Astrocyte of the hippocampus (primary cell): ENCODE measurements at regions not wholly inside any gene's neighbourhood (a gene's known extent, or its start where the extent isn't known, plus 50 kb on each side); places are given as distances from the start of the nearest gene placed in this dataset.

Experiments
- DNase-seq: peaks from one replicate; pipeline ENCODE4 v3.0.0; 2011; ENCODE audit warnings: low read depth, low spot score

DNA sequence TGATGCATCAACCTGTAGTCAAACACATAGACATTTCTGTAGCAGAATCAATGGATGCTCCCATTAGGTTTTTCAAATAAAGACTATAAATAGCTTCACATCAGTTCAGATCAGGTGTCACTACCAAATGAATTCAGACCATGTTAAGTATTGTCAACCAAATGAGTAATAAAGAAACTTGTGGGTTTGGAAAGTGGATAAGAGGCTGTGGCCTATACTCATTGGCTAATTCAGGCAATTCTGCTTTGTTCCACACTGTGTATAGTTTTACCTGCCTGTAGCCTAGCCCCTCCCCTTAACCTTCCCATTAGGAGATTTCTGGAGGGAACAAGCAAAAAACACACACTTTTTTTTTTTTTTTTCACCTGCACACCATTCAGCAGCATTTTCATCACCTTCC lies 321.2 kb downstream of the HLX start:
- no peak for DNase-seq

DNA sequence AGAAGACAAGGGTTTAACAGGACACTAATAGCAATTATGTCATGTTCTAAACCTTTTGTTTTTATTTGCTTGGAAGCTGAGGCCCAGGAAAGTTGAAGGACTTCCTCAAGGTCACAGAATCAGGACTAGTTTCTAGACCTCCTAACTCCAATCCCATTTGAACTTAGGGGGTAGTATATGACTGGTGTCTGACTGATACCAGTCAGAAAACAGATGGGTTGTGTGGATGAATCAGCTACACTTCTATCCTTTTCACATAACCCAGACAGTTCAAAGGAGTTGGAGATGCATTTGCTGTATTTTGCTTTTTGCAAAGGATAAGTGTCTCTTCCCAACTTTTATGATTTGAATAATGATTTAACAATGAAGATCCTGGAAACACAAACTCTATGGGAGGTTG lies 322.5 kb downstream of the HLX start:
- no peak for DNase-seq

DNA sequence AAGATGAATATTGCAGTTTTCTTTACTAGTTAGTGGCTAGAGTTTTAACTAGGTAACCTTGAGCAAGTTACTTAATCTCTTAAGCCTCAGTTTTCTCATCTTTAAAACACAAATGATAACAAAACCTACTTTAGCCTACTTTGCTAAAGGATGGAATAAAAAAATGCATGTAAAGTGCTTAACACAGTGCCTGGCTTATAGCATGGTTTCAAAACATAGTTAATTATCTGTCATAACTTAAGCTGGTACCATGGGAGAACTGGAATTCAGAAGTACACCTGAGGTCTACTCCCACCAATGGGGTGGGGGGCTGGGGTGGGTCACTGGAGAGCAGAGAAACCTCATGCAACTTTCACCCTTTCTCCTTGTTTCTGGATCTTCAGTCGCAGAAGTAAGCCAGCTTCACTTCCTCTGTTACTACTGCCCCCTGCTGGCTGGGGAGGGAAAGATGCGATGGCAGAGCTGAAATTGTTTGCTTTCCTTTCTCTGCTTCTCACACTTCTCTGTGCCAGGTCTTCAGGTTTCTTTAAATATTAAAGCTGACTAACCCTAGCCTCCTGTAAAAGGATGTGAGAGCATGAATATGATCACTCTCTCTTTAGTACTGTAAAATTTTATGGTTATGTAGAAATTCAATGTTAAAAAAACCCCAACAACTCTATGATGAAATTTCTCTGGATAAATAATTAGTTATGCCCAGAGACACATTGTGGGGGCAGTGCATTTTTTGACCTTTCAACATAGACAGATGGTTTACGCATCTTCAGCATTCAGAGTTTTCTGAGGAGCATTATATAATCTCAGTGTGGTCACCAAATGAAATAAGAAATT lies 324.2 kb downstream of the HLX start:
- DNase-seq: peak; percentile 82

DNA sequence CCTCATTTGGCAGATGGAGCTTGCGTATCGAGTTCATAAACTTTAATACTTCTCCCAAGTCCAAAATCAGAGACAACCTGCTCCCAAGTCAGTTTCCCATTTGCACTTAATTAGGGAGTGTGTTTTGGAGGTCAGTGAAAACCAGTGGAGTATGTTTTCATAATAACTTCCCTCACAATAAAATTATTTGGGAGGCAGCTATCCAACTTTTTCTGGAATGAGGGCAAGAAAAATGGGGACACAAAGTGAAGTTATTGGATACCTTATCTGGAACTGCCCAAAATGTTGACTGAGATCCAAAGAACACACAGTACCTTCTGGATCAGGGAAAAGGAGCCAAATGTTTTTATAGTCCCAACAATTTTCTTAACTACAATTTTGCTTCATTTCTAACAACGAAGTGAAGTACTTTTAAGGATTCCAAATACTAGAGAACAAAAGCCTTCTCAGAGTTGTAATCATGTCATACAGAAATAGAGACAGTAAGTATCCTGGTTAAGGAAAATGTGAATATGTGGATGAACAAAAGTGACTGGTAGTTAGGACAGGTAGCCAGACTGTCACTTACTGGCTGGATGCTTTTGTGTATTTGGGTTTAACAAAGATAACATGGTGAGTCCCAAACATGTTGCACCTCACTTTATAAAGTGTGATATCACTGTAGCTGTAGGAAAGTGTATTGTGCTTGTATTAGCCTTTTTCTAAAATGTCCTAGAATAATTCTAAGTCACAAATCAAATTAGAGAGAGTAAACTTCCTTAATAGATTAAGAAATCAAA lies 325.0 kb downstream of the HLX start:
- DNase-seq: no peak

DNA sequence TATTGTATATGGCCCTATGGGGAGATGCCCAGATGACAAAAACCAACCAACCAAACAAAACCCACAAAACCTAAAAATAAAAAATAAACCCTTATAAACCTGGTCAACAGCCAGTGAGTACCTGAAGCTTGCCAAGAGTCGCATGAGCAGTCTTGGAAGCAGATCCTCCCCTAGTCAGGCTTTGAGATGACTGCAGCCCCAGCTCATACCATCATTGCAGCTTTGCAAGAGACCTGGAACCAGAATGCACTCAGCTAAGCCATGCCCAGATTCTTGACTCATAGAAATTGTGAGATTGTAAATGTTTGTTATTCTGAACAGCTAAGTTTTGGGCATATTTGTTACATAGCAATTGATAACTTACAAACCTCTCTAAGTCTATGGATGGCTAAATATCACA lies 326.8 kb downstream of the HLX start:
- DNase-seq: no peak

DNA sequence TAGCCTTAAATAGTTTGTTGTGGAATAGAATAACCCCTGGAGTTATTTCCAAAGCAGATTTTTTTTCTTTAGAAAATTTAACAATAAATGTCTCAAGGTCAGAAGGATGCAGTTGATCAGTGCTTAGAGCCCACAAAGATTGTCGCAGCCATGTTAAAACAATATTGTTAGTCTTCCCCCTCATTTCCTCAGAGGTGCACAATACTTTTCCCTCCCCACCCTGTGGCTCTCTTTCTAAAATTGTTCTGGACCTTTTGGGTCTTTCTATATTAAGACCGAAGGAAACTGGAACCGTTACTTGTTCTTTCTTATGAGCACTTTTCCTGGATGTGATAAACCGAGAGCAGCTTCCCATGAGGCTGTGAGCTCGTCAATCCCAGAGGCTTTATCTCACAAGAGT lies 333.7 kb downstream of the HLX start:
- DNase-seq: no peak

DNA sequence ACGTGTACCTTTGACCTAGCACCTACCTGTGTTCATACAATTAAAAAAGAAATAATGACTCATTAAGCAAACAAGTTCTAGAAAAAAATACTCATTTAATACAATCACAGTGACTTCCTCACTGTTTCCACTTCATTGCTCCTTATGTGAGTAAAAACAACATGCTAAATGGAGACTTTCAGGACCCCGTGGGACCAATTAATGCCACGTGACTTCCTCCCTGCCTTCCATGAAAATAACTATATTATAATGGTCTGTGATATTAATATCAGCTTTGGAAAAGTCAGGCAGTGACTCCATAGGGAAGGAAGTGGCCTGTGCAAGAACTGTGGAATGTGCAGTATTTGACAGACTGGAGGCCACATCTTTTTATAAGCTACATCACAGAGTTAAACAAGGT lies 337.8 kb downstream of the HLX start:
- DNase-seq: peak; percentile 14

DNA sequence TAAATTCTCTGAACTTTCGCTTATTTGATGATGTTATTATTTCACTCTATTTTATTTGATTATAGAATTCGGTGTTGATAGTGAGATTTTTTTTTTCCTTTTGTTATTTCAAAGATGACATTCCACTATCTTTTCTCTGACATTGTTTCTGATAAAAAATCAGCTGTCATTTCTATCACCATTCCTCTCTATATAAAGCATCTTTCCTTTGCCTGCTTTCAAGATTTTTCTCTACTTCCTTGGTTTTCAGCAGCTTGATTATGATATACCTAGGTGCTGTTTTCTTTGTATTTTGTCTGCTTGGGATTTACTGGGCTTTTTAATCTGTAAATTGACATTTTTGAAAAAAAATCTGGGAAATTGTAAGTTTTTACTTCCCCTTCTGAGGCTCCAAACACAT lies 344.0 kb downstream of the HLX start:
- no peak for DNase-seq

DNA sequence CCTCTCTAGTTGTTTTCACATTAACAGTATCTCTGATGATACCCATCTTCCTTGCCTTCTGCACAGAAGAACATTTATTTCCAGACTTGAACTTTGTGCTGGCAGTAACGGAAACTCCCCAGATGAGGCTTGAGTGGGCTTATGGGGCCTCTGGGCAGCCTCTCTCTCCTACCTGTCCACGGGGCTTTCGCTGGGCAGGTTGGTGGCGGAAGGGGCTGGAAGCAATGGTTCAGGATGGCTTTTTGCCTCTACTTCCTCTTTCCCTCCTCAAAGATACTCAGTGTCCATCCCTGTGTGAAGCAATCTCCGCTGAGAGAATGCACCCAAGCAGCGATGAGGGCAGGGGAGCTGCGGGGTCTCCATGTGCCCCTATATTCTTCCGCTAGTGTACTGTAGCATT lies 348.2 kb downstream of the HLX start:
- no peak for DNase-seq

DNA sequence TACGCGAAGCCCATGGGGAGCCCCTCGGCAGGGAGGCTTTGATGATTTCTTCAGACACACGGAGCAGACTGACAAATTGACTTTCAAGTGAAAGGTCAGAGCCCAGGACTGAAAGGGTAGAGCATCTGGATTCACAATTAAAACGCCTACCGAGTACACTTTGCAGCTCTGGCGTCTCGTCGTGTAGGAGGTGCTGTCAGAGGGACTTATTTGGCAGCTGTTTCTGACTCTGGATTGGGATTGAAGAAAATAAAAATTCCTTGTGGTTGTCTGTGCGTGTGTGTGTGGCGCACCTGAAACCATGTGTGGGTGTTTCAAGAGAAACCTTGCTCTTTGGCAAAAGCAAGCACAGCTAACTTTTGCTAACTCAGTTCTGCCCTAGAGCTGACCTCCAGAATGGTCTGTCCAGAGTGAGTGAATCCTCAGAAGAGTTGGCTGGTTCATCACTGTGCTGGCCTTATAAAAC lies 348.7 kb downstream of the HLX start:
- no peak for DNase-seq

DNA sequence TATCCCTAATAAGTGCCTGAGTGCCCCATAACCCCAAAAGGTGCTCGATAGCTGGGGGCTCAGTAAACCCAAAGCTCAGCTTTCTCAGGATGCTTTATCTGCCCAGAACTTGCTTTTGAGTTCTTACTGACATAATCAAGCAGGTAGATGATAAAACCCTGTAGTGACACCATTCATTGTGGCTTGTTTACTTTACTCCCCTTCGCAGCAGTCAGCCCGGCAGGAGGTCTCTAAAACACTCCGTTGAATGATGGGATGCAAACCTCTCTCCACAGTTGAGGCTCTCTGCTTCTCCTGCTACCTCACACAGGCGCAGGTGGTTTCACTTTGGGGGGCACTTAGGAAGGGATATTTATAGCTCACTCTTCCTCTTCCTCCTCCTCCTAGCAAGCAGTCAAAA lies 349.4 kb downstream of the HLX start:
- DNase-seq: no peak

DNA sequence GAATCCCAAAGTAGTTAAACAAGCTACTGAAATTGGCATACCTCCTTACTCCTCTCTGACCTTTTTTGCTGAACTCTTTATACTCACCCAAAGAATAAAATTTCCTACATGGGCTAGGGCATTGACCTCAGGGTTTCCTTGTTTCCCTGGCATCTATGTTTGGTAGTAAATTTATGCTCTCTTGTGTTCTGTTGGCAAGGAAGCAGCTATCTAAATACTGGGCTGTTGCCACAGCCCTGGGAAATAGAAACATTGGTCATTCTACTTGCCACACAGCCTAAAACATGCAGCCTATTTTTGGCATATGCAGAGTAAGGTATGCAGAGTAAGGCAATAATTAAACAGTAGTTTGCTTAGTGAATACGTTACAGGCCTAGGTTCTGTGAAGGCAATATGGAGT lies 351.4 kb downstream of the HLX start:
- peak; percentile 28 for DNase-seq

DNA sequence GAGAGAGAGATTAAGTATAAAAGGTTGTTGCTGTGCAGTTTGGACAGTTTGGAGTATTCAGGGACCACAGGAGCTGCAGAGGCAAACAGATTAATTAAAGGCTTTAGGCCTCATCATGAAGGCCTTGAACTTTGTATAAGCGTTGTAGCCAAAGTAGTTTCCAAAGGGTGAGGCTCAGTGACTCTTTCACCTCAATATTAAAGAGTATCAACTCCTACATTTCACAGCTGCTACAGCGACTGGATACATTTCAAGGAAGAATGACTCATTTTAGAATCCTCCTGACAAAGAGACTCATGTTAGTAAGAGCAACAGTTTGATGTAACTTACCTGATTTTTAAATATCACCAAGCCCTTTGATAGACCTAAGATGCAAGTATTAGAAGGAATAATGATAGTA lies 355.5 kb downstream of the HLX start:
- DNase-seq: no peak

DNA sequence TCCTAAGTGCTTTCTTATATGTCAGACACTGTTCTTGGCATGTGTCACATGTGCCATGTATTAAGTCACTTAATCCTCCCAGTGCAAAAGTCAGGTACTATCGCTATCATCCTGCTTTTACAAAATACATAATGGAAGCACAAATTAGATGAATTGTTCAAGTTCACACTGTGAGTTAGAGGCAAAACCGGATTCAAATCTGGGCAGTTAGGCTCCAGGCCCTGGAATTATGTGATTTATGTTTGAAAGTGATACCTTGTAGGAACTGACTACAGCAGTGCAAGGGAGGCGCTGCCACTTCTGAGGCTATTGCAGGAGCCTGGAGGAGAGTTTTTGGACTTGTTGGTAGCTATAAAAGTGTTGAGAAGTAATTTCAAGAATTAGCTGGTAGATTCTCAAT lies 358.3 kb downstream of the HLX start:
- no peak for DNase-seq

DNA sequence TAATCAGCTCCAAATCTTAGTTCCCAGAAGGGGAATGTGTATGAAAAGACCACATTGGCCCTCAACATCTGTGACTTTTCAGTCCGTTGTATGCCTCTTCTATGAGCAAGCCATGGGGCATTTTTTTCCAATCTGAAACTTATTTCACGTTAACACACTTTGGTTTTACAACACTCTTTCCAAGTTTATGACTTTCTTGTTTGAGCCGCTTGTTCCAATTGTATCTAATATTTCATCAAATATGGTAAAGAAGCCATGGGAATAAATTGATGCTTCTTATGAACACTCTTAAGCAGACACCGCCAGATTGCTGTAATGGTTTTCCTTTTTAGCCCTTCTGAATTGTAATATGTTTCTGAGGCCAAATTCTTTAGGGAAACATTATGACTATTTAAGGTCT lies 359.9 kb downstream of the HLX start:
- DNase-seq: no peak

DNA sequence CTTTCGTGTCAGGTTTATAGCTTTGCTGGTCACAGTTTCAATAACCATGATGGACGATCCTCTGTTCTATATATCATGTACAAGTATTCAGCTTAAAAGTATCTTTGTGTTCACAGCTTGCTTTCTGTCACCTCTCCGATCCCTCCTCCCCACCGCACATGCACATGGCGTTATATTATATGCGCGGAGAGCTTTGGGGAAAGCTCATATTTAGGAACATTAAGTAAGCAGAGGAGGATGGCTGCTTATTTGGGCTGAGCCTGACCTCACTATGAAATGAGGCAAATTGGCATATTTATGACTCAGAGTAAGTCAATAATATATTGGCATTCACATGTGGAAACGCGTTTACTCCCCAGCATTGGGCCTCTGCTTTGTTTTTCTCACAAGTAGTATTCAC lies 360.5 kb downstream of the HLX start:
- no peak for DNase-seq

DNA sequence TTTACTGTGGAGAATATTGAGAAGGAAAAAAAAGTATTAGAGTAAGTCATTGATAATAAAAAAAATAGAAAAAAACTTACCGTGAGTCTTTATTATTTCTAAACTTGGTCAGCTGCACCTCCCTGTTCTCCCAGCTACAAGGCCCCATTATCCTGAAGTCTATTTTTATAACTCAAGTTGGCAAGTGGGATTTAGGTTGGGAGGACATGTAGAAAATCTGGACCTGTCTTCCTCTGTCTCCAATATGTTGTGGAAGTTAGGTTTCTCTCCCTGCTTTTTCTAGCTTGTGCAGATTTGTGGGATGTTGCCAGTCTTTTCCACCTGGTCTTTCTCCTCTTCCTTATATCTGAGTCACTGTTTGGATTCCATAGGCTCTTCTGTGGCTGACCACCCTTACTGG lies 361.4 kb downstream of the HLX start:
- no peak for DNase-seq

DNA sequence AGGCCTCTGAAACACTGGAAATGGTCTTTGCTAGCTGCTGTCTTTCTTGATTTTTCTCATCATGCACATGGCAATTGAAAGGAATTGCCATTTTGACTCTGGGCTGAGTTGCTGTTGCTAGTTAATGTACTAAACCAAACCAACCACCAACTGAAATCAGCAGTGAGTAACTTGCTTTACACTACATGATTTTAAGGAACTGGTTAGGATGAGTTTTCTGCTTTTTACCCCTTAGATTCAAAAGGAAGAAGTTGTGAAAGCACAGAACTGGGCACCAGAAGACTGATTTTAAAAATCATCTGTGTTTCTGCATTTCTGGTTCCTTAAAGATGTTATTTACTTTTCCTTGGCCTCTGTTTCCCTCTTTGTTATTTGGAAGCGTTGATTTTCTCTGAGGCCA lies 361.9 kb downstream of the HLX start:
- no peak for DNase-seq

DNA sequence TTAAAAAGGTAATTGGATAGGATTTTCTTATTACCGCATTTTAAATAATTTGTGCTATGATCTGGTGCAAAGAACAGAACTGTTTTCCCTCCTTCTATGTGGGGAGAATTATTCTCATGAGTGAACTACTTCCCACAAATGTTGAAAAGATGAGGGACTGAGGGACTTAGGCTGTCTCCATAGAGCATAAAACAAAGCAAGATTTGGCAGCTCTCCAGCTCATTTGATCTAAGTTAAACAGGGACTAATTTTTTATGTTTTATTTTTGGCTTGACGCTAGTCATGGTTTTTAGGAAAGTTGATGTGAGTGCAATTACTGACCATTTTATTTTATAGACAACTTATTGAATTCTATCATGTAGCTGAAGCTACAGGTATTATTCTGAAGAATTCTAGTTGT lies 362.3 kb downstream of the HLX start:
- no peak for DNase-seq

DNA sequence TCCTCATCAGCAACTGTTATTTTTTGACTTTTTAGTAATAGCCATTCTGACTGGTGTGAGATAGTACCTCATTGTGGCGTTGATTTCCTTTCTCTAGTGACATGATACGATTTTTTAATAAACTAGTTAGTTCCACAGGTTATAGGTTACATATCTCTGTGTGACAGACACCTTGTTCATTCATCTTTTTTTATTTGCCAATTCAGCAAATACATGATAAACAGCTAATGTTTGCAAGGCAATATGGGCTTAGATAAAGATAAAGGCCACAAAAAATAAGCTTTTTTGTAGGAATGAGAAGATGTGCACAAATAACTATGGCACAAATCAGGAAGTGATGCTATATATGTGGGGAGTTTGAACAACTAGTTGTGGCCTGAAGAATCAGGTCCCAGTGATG lies 366.8 kb downstream of the HLX start:
- no peak for DNase-seq

DNA sequence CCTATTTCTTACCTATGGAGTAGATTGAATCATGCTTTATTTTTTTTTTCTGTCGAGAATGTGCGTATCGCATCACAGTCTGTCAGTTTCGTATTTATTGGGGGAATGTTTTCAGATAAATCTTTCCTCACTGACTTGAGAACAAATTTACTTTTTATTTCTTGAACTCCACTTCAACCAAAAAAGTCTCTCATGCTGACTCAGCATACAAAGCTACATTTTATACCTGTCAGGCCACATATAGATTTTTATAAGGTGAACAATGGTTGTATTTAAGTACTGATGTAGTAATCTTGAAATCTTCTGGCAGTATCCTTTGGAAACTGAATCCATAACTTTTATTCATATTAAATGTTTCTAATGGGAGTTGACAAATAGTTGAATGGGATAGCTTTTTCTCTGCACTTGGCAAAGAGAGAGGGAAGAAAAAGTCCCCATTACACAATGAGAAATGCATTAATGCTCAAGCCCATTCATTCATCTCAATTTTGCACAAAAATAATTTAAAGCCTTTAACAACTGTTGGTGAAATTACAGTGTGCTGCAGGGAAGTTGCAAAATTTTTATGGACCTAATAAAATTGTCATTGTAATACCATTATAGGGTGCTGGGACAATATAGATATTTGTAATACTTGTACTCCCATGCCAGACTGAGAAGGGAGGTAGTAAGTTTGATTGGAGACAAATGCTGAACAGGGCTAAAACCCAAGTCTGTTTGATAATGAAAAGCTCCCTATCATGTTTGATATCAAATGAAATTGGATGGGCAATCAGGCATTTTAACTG lies 367.6 kb downstream of the HLX start:
- no peak for DNase-seq

DNA sequence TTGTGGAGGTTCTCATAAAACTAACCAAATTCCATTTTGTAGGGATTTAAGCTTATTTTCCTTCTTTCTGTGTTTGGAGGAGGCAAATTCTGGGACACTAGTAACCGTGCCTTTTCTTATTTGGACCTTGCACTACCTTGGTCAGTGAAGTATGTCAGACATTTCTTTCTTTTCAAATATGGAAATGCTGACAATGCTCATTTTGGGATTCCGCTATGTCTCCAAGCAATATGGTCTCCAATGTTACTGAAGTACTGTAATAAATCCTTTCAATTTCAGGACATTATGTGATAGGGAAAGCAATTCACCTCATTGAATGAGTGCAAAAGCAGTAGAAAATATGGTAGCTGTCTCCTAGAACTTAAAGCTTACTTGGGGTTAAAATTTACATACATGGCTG lies 372.3 kb downstream of the HLX start:
- DNase-seq: no peak
